Keratinocyte (primary cell): ENCODE measurements at regions not wholly inside any gene's neighbourhood (a gene's known extent, or its start where the extent isn't known, plus 50 kb on each side); places are given as distances from the start of the nearest gene placed in this dataset.

Source experiments
- DNase-seq: peaks from one replicate; pipeline ENCODE4 v3.0.0-alpha.2; 2011; ENCODE audit warnings: low read depth, missing footprints, low spot score
- FAIRE-seq: peaks from 2 replicates; lab custom pipeline; 2011; peaks lifted over from hg19 to GRCh38; lab: Jason Lieb, UNC
- H2AFZ ChIP-seq: 2 replicates; pipeline ENCODE4 v1.6.0; 2012; ENCODE audit warnings: low read length, control low read depth, inconsistent platforms; ENCODE audit not compliant: control insufficient read depth
- H3K27ac ChIP-seq: 2 replicates; pipeline ENCODE4 v1.5.1; 2011; ENCODE audit warnings: low read length; ENCODE audit not compliant: control insufficient read depth, insufficient read depth
- H3K27me3 ChIP-seq: 3 replicates; pipeline ENCODE4 v1.6.0; 2011; ENCODE audit warnings: low read length; ENCODE audit not compliant: control insufficient read depth, insufficient read depth; ENCODE audit errors: extremely low read depth
- H3K36me3 ChIP-seq, 2 experiments: 2 replicates in 1 of 2; 3 replicates in 1 of 2; pipeline ENCODE4 v1.5.1; 2011; ENCODE audit warnings: low read length in 2 of 2, mild to moderate bottlenecking in 1 of 2; ENCODE audit not compliant: control insufficient read depth in 2 of 2, insufficient read depth in 2 of 2; ENCODE audit errors: extremely low read depth in 1 of 2
- H3K4me1 ChIP-seq: 3 replicates; pipeline ENCODE4 v1.5.1; 2011; ENCODE audit warnings: low read length; ENCODE audit not compliant: control insufficient read depth, insufficient read depth; ENCODE audit errors: extremely low read depth
- H3K4me2 ChIP-seq: 3 replicates; pipeline ENCODE4 v1.6.0; 2011; ENCODE audit warnings: low read depth, low read length; ENCODE audit not compliant: control insufficient read depth, insufficient read depth; ENCODE audit errors: extremely low read depth
- H3K4me3 ChIP-seq, 3 experiments: fragments of 200-600 bp in 1 of 3; sonication (generic) in 1 of 3; 2 replicates in 2 of 3; 3 replicates in 1 of 3; pipeline ENCODE4 v1.5.1; 2011 to 2016; ENCODE audit warnings: low read length in 3 of 3, mild to moderate bottlenecking in 3 of 3, control low read depth in 2 of 3, inconsistent platforms in 1 of 3, low read depth in 1 of 3, mixed read lengths in 1 of 3, mixed run types in 1 of 3, moderate library complexity in 1 of 3; ENCODE audit not compliant: control insufficient read depth in 2 of 3, insufficient read depth in 2 of 3; ENCODE audit errors: extremely low read depth in 1 of 3
- H3K79me2 ChIP-seq: 2 replicates; pipeline ENCODE4 v1.6.0; 2012; ENCODE audit warnings: low read length; ENCODE audit not compliant: control insufficient read depth, insufficient read depth
- H3K9ac ChIP-seq: 3 replicates; pipeline ENCODE4 v1.6.0; 2011; ENCODE audit warnings: low read length; ENCODE audit not compliant: control insufficient read depth, insufficient read depth; ENCODE audit errors: extremely low read depth
- H3K9me1 ChIP-seq: 3 replicates; pipeline ENCODE4 v1.6.0; 2011; ENCODE audit warnings: low read length; ENCODE audit not compliant: control insufficient read depth, insufficient read depth; ENCODE audit errors: extremely low read depth
- H3K9me3 ChIP-seq: 2 replicates; pipeline ENCODE4 v1.5.1; 2012; ENCODE audit warnings: low read depth, low read length; ENCODE audit not compliant: control insufficient read depth
- H4K20me1 ChIP-seq: 3 replicates; pipeline ENCODE4 v1.6.0; 2011; ENCODE audit warnings: low read length; ENCODE audit not compliant: control insufficient read depth, insufficient read depth; ENCODE audit errors: extremely low read depth
- EZH2 ChIP-seq: IDR thresholded peaks from one replicate; pipeline ENCODE4 v1.6.1; 2012; ENCODE audit warnings: inconsistent platforms, mild to moderate bottlenecking, low read length, moderate library complexity
- dilution Hi-C: fragments of 300-500 bp; cut with MboI; formaldehyde crosslinking; loops from one replicate; pipeline ENCODE4 v1.7.0; 2020; ENCODE audit warnings: low sequenced_read_pairs; ENCODE audit not compliant: extremely low pct_ligation_motif_present
- TF ChIP-seq, protein P1 (sequence below), 3 experiments: IDR thresholded peaks in 1 of 3; conservative IDR thresholded peaks in 1 of 3; optimal IDR thresholded peaks in 1 of 3; 2 replicates in 2 of 3; 3 replicates in 1 of 3; pipeline versions ENCODE3 to v1.5.1; 2011; ENCODE audit warnings: low read length in 3 of 3, mild to moderate bottlenecking in 3 of 3, moderate library complexity in 2 of 3, control low read depth in 1 of 3, inconsistent platforms in 1 of 3; ENCODE audit not compliant: insufficient read depth in 2 of 3; ENCODE audit errors: extremely low read depth in 1 of 3

DNA sequence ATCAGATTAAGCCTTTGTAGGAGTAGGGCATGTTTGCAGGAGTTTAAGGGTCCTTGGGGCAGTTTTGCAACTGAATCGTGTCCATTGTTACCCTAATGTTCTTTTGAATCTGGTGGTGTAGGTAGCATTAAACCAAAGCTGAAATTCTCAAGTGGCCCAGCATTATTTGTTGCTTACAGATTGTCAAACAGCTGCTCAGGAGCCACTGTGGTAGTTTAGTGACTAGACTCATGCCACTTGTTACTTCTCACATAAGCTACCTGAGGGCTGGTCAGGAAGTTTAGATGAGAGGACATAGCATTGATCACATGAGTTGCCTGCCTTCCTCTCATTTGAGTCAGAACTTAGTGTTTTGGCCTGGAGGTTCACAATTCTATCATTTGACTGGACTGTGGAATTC is 157.6 kb downstream of the HAUS1 start:
- Histone ChIP-seq H3K79me2 (peaks cover 42% of the 10 kb centered on the region), H4K20me1 (no peaks in the 10 kb centered on the region), H3K9ac (peak overlapping the region; percentile 40), H3K4me1 (peaks cover 50% of the 10 kb centered on the region), H3K27ac (peak overlapping the region; percentile 86), H2AFZ (no peak overlapping the region), H3K4me2 (peak overlapping the region; percentile 39), H3K36me3 (peaks cover 7 to 11% of the 10 kb centered on the region in 2 experiments), H3K9me1 (no peaks in the 10 kb centered on the region), H3K4me3 (no peak overlapping the region), H3K27me3 (no peaks in the 10 kb centered on the region), H3K9me3 (no peaks in the 10 kb centered on the region)
- DNase-seq = no peak
- dilution Hi-C loops = no loop called here
- FAIRE-seq = peak; percentile 89
- no peak for TF ChIP-seq EZH2
- TF ChIP-seq, protein P1, sequence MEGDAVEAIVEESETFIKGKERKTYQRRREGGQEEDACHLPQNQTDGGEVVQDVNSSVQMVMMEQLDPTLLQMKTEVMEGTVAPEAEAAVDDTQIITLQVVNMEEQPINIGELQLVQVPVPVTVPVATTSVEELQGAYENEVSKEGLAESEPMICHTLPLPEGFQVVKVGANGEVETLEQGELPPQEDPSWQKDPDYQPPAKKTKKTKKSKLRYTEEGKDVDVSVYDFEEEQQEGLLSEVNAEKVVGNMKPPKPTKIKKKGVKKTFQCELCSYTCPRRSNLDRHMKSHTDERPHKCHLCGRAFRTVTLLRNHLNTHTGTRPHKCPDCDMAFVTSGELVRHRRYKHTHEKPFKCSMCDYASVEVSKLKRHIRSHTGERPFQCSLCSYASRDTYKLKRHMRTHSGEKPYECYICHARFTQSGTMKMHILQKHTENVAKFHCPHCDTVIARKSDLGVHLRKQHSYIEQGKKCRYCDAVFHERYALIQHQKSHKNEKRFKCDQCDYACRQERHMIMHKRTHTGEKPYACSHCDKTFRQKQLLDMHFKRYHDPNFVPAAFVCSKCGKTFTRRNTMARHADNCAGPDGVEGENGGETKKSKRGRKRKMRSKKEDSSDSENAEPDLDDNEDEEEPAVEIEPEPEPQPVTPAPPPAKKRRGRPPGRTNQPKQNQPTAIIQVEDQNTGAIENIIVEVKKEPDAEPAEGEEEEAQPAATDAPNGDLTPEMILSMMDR (optimal IDR thresholded peaks at IDR 0.05 in 1 of 3, IDR thresholded peaks at IDR 0.05 in 1 of 3, conservative IDR thresholded peaks at IDR 0.05 in 1 of 3; ENCODE audit: extremely low read depth in 1 of 3, insufficient read depth in 2 of 3, low read length in 3 of 3) = no peak

DNA sequence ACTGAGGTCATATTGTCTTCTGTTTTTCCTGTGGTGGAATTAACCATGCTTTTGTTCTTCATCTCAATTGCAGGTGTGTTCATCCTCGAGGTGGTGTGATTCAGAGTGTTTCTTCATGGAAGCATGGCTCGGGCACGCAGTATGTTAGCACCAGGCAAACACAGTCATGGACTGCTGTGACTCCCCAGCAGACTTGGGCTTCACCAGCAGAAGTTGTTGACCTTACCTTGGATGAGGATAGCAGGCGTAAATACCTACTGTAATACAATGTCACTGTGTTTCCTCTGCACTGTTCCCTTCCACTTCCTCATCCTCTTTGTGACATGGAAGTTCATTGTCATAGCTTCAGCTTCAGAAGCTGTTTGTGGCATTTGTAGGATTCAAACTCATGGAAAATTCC is 158.7 kb downstream of the HAUS1 start:
- H2AFZ ChIP-seq = no peak overlapping the region
- peaks cover 50% of the 10 kb centered on the region for H3K4me1 ChIP-seq
- no peaks in the 10 kb centered on the region for H3K9me3 ChIP-seq
- H3K27ac ChIP-seq = peak overlapping the region; percentile 86
- H3K27me3 ChIP-seq = no peaks in the 10 kb centered on the region
- H3K9ac ChIP-seq = peak overlapping the region; percentile 40
- no peak for DNase-seq
- H3K4me2 ChIP-seq = no peak overlapping the region
- peaks cover 7 to 14% of the 10 kb centered on the region in 2 experiments for H3K36me3 ChIP-seq
- no peaks in the 10 kb centered on the region for H3K9me1 ChIP-seq
- H4K20me1 ChIP-seq = no peaks in the 10 kb centered on the region
- H3K79me2 ChIP-seq = peaks cover 31% of the 10 kb centered on the region
- peak; percentile 88 for FAIRE-seq
- dilution Hi-C loops = no loop called here
- TF ChIP-seq, protein P1 (optimal IDR thresholded peaks at IDR 0.05 in 1 of 3, IDR thresholded peaks at IDR 0.05 in 1 of 3, conservative IDR thresholded peaks at IDR 0.05 in 1 of 3; ENCODE audit: extremely low read depth in 1 of 3, insufficient read depth in 2 of 3, low read length in 3 of 3) = no peak
- no peak for TF ChIP-seq EZH2
- H3K4me3 ChIP-seq = no peak overlapping the region
